LNCaP clone FGC (cell line): ENCODE measurements at regions not wholly inside any gene's neighbourhood (a gene's known extent, or its start where the extent isn't known, plus 50 kb on each side); places are given as distances from the start of the nearest gene placed in this dataset.

ENCODE experiments used
- DNase-seq: peaks from one replicate; pipeline ENCODE4 v3.0.0-alpha.2; 2011; ENCODE audit warnings: low read depth
- H3K4me3 ChIP-seq: 2 replicates; pipeline ENCODE4 v1.5.1; 2011; ENCODE audit warnings: mild to moderate bottlenecking, low read depth, low read length, control low read depth
- CTCF ChIP-seq: IDR thresholded peaks from 2 replicates; pipeline ENCODE4 v1.5.1; 2012; ENCODE audit warnings: mild to moderate bottlenecking; ENCODE audit not compliant: control insufficient read depth, insufficient read depth; ENCODE audit errors: extremely low read depth

DNA sequence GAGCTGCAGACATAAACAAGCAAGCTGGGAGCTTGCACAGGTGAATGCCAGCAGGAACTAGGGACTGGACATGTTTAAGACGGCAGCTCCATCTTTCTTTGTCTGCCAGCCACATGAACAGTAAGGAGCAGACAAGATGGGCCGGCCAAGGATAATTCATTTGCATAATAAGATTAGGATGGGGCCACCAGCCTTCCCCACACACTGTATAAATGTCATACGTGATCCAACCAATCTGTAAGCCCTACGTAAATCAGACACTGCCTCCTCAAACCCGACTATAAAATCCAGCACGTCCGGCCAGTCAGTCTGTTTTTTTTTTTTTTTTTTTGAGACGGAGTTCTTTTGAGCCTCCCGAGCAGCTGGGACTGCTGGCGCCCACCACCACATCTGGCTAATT lies 75.6 kb upstream of the BOD1L1 start:
- no peak for DNase-seq
- no peak overlapping the region for H3K4me3 ChIP-seq
- TF ChIP-seq CTCF: no peak

GRCh38 chr4:13704035-13704434 lies 76.5 kb upstream of the BOD1L1 start:
- DNase-seq: no peak
- no peak overlapping the region for H3K4me3 ChIP-seq
- TF ChIP-seq CTCF: no peak

DNA sequence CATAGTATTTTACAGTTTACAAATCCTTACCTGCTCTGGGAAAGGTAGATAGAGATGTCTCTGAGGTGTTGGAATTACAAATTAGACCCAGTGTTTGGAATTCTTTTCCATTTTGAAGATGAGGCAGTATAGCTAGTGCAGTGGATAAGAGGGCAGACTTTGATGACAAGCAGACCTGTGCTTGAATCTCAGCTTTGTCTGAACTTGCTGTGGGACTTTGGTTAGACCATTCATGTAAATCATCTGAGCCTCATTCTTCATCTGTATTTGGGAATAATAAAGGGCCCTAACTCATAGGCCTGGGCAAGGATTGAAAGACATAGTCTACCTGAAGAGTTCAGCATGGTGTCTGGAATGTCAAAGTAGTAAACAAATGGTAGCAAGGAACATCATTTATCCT lies 77.2 kb upstream of the BOD1L1 start:
- TF ChIP-seq CTCF: no peak
- no peak for DNase-seq
- H3K4me3 ChIP-seq: no peak overlapping the region

- H3K4me3 ChIP-seq: no peak overlapping the region
- no peak for TF ChIP-seq CTCF
- peak; percentile 42 for DNase-seq
These were observed 78.1 kb upstream of the BOD1L1 start for GRCh38 chr4:13705521-13706041.

DNA sequence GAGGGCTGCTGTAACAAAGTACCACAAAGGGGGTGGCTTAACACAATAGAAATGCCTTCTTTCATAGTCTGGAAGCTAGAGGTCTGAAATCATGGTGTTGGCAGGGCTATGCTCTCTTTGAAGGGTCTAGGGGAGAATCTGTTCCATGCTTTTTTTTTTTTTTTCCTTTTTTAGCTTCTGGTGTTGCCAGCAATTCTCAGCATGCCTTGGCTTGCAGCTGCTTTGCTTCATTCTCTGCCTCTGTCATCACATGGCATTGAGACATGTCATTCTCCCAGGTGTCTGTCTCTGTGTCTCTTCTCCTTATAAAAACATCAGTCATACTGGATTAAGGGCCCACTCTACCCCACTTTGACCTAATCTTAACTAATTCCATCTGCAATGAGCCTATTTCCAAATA lies 78.6 kb upstream of the BOD1L1 start:
- no peak for TF ChIP-seq CTCF
- no peak for DNase-seq
- H3K4me3 ChIP-seq: no peak overlapping the region

GRCh38 chr4:13706716-13707115 lies 79.2 kb upstream of the BOD1L1 start:
- TF ChIP-seq CTCF: no peak
- no peak overlapping the region for H3K4me3 ChIP-seq
- DNase-seq: no peak

DNA sequence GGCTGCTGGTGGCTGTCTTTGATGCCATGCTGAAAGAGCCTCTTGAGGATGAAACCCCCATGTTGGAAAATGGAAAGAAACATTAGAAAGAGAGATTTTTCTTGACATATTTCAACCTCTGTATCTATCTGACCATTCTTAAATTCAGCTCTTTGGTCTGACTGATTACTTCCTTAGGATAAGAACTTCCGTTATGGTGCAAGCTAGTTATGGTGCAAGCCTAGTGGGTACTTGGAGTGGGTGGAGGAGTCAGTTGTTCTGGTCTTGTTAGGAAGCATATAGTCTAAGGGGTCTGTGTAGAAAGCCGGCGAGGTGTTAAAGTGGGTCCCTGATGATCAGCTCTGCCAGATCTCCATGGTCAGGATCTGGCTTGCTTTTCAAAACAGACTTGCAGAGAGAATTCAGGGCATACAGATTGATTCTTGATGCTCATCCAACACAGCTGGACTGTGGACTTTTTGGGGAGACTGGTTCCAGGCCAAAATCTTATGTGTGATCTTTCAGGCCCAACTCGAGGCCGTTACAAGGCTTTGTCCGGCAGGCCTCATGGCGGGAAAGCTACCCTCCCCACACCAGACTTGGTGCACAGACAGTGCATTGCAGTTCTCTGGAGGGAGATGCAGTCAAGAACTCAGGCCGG lies 82.8 kb upstream of the BOD1L1 start:
- H3K4me3 ChIP-seq: no peak overlapping the region
- TF ChIP-seq CTCF: no peak
- DNase-seq: no peak
